ENCODE measurements at regions not wholly inside any gene's neighbourhood (a gene's known extent, or its start where the extent isn't known, plus 50 kb on each side); places are given as distances from the start of the nearest gene placed in this dataset.
"Not testable (repeated sequence)": the region's sequence is repeated elsewhere in the genome, so short reads cannot be mapped to it uniquely, and the experiment has no call there.

DNA sequence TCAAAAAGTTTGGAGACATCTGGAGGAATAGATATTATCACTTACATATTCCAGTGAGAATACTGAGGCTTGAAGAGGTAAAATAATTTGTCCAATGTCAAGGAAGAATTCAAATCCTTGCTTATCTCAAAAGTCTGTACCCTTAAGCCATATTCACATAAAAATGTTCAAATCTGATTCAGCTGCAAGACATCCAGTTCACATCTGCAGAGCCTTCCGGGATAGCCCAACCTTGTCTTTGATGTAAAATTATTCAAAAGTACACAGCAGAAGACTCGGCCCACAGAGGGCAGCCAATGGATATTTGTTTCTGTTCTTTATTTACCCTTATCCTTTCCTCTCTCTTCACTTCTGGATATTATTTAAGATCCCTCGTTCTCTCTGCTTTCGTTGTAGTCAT lies 1183.8 kb upstream of the WWC1 start:
- Histone ChIP-seq H3K27ac (ENCODE audit: low read depth, low read length, poor library complexity, severe bottlenecking) (no peak overlapping the region), H3K9ac (ENCODE audit: low read length) (no peak overlapping the region), H3F3A (ENCODE audit: insufficient read depth, low read length) (no peaks in the 10 kb centered on the region), H3K4me1 (ENCODE audit: insufficient read depth, low read length, severe bottlenecking) (no peaks in the 10 kb centered on the region), H2AFZ (ENCODE audit: low read length) (no peak overlapping the region), H3K79me2 (ENCODE audit: insufficient read depth, low read length) (no peaks in the 10 kb centered on the region), H3K4me2 (ENCODE audit: low read length) (no peak overlapping the region), H3K36me3 (ENCODE audit: insufficient read depth, low read length) (no peaks in the 10 kb centered on the region), H3K9me3 (ENCODE audit: low read length) (no peaks in the 10 kb centered on the region), H3K9me2 (ENCODE audit: low read depth, low read length) (no peaks in the 10 kb centered on the region), H4K20me1 (ENCODE audit: insufficient read depth, low read length) (no peaks in the 10 kb centered on the region), H3K27me3 (ENCODE audit: insufficient read depth, low read length) (no peaks in the 10 kb centered on the region), H3K4me3 (ENCODE audit: low read depth, low read length, poor library complexity, severe bottlenecking) (no peak overlapping the region)
- TF ChIP-seq EZH2 (IDR thresholded peaks at IDR 0.05; ENCODE audit: borderline replicate concordance, low read length): no peak
- TF ChIP-seq, protein P1, sequence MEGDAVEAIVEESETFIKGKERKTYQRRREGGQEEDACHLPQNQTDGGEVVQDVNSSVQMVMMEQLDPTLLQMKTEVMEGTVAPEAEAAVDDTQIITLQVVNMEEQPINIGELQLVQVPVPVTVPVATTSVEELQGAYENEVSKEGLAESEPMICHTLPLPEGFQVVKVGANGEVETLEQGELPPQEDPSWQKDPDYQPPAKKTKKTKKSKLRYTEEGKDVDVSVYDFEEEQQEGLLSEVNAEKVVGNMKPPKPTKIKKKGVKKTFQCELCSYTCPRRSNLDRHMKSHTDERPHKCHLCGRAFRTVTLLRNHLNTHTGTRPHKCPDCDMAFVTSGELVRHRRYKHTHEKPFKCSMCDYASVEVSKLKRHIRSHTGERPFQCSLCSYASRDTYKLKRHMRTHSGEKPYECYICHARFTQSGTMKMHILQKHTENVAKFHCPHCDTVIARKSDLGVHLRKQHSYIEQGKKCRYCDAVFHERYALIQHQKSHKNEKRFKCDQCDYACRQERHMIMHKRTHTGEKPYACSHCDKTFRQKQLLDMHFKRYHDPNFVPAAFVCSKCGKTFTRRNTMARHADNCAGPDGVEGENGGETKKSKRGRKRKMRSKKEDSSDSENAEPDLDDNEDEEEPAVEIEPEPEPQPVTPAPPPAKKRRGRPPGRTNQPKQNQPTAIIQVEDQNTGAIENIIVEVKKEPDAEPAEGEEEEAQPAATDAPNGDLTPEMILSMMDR (IDR thresholded peaks at IDR 0.05; ENCODE audit: low read length): no peak

DNA sequence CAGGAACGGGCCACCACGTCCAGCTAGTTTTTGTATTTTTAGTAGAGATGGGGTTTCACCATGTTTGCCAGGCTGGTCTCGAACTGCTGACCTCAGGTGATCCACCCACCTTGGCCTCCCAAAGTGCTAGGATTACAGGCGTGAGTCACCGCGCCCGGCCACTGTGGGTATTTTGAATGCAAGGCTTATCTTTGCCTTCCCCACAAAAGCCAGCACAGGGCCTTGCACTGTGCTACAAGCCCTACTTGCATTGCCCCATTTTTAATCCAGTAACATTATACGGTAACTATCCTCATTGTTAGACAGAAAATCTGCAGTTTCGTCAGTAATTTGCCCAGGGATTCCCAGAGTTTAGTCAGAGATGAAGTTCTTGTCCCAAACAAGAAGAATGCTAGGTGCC lies 1183.2 kb upstream of the WWC1 start:
- not testable (repeated sequence) for H3K4me3 ChIP-seq (ENCODE audit: low read depth, low read length, poor library complexity, severe bottlenecking); H4K20me1 ChIP-seq (ENCODE audit: insufficient read depth, low read length); H3K9me2 ChIP-seq (ENCODE audit: low read depth, low read length); H3K4me2 ChIP-seq (ENCODE audit: low read length); H3K36me3 ChIP-seq (ENCODE audit: insufficient read depth, low read length); H3K9ac ChIP-seq (ENCODE audit: low read length); H3K79me2 ChIP-seq (ENCODE audit: insufficient read depth, low read length); H3K9me3 ChIP-seq (ENCODE audit: low read length); H3F3A ChIP-seq (ENCODE audit: insufficient read depth, low read length); H3K4me1 ChIP-seq (ENCODE audit: insufficient read depth, low read length, severe bottlenecking); H3K27me3 ChIP-seq (ENCODE audit: insufficient read depth, low read length); H2AFZ ChIP-seq (ENCODE audit: low read length); H3K27ac ChIP-seq (ENCODE audit: low read depth, low read length, poor library complexity, severe bottlenecking)

DNA sequence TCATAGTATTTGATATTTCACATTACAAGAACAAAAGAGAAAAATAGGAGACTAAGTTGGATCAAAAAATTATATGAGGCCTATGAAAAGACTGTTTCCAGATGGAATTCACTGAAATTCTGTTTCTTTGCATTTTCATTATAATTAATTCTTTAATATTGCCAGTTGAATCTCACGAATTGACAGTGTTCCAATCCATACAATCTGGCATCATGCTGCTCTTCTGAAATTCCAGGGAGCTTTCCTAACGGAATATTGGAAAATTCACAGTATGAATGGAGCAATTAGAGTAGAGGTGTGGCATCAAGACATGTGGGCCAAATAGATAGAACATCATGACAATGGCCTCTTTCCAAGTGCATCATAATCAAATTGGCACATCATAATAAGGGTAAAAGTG lies 1178.9 kb upstream of the WWC1 start:
- Histone ChIP-seq H3K36me3 (ENCODE audit: insufficient read depth, low read length) (no peaks in the 10 kb centered on the region), H3F3A (ENCODE audit: insufficient read depth, low read length) (no peaks in the 10 kb centered on the region), H3K27ac (ENCODE audit: low read depth, low read length, poor library complexity, severe bottlenecking) (no peak overlapping the region), H3K4me3 (ENCODE audit: low read depth, low read length, poor library complexity, severe bottlenecking) (no peak overlapping the region), H3K9me2 (ENCODE audit: low read depth, low read length) (no peaks in the 10 kb centered on the region), H3K9ac (ENCODE audit: low read length) (no peak overlapping the region), H3K4me1 (ENCODE audit: insufficient read depth, low read length, severe bottlenecking) (no peaks in the 10 kb centered on the region), H3K9me3 (ENCODE audit: low read length) (no peaks in the 10 kb centered on the region), H4K20me1 (ENCODE audit: insufficient read depth, low read length) (no peaks in the 10 kb centered on the region), H3K79me2 (ENCODE audit: insufficient read depth, low read length) (no peaks in the 10 kb centered on the region), H3K4me2 (ENCODE audit: low read length) (no peak overlapping the region), H3K27me3 (ENCODE audit: insufficient read depth, low read length) (no peaks in the 10 kb centered on the region), H2AFZ (ENCODE audit: low read length) (no peak overlapping the region)
- TF ChIP-seq, protein P1 (IDR thresholded peaks at IDR 0.05; ENCODE audit: low read length): no peak
- TF ChIP-seq EZH2 (IDR thresholded peaks at IDR 0.05; ENCODE audit: borderline replicate concordance, low read length): no peak

DNA sequence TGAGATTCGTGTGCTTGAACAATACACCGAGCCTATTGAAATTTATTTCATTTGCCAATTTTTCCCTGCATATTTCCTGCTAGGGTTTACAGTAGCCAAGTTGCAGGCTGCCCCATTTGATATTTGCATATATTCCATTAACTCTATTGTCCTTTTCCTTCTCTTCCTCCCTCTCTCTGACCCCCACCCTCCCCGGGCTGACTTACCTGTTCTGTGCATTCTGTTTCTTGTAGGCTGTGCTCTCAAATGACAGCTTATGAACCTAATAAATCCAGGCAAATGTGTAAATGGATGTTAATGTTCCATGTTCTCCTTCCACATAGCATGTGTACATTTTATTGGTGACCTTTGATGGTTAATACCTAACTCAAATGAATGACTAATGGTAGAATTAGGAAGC lies 1169.2 kb upstream of the WWC1 start:
- no peak overlapping the region for H3K4me3 ChIP-seq (ENCODE audit: low read depth, low read length, poor library complexity, severe bottlenecking)
- no peak overlapping the region for H3K9ac ChIP-seq (ENCODE audit: low read length)
- no peak overlapping the region for H2AFZ ChIP-seq (ENCODE audit: low read length)
- H3K4me2 ChIP-seq (ENCODE audit: low read length): no peak overlapping the region
- no peaks in the 10 kb centered on the region for H3K79me2 ChIP-seq (ENCODE audit: insufficient read depth, low read length)
- no peaks in the 10 kb centered on the region for H3K9me3 ChIP-seq (ENCODE audit: low read length)
- H3F3A ChIP-seq (ENCODE audit: insufficient read depth, low read length): no peaks in the 10 kb centered on the region
- no peak overlapping the region for H3K27ac ChIP-seq (ENCODE audit: low read depth, low read length, poor library complexity, severe bottlenecking)
- no peaks in the 10 kb centered on the region for H3K27me3 ChIP-seq (ENCODE audit: insufficient read depth, low read length)
- no peaks in the 10 kb centered on the region for H4K20me1 ChIP-seq (ENCODE audit: insufficient read depth, low read length)
- TF ChIP-seq EZH2 (IDR thresholded peaks at IDR 0.05; ENCODE audit: borderline replicate concordance, low read length): no peak
- TF ChIP-seq, protein P1 (IDR thresholded peaks at IDR 0.05; ENCODE audit: low read length): no peak
- H3K4me1 ChIP-seq (ENCODE audit: insufficient read depth, low read length, severe bottlenecking): no peaks in the 10 kb centered on the region
- no peaks in the 10 kb centered on the region for H3K9me2 ChIP-seq (ENCODE audit: low read depth, low read length)
- H3K36me3 ChIP-seq (ENCODE audit: insufficient read depth, low read length): no peaks in the 10 kb centered on the region
